T47D (cell line): ENCODE measurements at regions not wholly inside any gene's neighbourhood (a gene's known extent, or its start where the extent isn't known, plus 50 kb on each side); places are given as distances from the start of the nearest gene placed in this dataset.

Source experiments
- DNase-seq, 2 experiments: peaks; one replicate each; pipeline versions ENCODE4 v3.0.0 to v3.0.0-alpha.2; 2011 to 2012; ENCODE audit warnings: low read depth in 1 of 2, low spot score in 1 of 2
- JUND ChIP-seq: IDR thresholded peaks from 2 replicates; pipeline ENCODE4 v1.6.1; 2012; ENCODE audit warnings: low read depth
- in situ Hi-C: cut with HindIII; loops from 2 replicates; pipeline ENCODE4 v1.10.0; 2016; ENCODE audit warnings: low sequenced_read_pairs, low pct_unique_long_range_greater_than_20kb

DNA sequence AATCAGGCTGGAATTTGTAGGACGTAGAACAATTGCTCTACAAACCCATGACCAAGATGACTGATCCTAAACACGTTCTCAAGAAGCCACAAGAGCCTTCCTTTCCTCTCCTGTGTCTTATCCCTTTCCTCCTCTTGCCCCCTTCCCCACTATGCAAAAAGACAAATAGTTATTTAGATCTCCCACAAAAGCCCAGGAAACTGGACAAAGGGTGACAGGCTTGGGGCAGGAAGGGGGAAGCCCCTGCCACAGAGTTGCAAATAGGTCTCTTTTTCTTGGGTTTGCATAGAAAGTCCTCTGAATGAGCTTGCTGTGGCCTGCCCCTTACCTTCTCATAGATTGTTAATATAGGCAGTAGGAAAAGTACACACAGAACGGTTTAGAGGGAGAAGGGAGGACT, 377.1 kb upstream of the BTBD3 start:
- DNase-seq, result no peak
- no peak for TF ChIP-seq JUND
- in situ Hi-C loops, result no loop called here

DNA sequence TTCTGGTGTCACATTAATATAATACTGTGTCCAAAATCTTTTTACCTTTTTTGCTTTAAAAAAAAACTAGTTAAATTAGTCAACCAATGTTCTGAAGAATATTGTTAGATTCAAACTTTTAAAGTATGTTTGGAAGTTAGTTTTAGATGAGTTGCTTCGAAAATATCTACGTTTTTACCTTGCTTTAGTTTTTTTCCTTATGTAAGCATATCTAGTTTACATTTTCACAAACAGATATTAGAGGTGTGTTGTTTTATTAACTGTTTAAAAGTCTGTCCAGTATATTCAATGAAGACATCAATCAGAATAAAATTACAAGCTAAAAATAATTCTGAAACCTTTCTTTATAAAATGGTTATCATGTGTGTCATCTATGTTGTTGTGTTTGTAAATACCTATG, 375.0 kb upstream of the BTBD3 start:
- in situ Hi-C loops, result no loop called here
- no peak for DNase-seq
- no peak for TF ChIP-seq JUND

DNA sequence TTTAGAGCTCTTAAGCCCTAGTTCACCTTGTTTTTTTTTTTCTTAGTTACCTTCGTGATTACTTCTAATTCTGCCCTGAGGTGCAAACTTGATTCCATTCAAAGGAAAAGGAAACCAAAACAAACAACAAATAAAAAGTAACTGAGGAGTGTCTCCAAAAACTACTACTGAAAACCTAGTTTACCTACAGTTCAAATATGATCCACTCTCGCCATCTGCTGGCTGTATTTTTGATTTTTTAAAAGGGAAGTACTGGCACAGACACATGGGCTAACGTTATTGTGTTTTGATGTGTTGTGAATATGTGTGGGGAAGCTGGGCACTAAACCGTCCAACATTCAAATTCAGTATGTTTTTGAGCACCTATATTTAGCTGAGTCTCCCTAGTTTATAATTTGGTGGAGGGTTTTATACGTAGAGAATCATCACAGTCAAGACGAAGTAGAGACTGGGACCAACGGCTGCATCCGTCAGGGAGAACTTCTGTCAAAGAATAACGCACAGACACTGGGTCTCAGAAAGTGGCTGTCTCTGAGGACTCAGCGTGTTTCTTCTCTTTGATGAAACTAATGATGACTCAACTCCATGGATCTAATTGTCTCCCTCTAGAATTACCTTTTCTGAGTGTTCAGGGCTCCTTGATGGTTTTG, 373.5 kb upstream of the BTBD3 start:
- DNase-seq, result peak; percentile 10 to 78
- in situ Hi-C loops, result no loop called here

DNA sequence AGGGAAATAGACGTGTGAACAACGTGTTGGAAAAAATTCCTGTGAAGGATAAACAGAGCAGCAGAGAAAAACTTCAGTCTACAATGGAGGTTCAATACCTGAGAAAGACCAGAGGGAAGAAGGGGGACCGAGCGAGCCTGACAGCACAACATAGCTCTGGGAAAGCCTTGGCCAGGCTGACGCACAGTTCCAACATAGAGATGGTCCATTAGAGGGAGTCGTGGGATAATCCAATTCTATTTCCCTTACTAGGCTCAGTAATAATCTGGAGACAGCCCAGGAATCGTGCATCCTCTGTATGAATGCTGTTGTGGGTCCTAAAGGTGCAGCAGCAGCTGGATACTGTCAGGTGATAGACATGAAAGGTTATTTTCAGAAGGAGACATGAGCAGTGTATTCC, 370.8 kb upstream of the BTBD3 start:
- no peak for TF ChIP-seq JUND
- DNase-seq, result no peak
- in situ Hi-C loops, result no loop called here

More for the DNA sequence above, 373.5 kb upstream of the BTBD3 start:
- TF ChIP-seq JUND, result no peak

DNA sequence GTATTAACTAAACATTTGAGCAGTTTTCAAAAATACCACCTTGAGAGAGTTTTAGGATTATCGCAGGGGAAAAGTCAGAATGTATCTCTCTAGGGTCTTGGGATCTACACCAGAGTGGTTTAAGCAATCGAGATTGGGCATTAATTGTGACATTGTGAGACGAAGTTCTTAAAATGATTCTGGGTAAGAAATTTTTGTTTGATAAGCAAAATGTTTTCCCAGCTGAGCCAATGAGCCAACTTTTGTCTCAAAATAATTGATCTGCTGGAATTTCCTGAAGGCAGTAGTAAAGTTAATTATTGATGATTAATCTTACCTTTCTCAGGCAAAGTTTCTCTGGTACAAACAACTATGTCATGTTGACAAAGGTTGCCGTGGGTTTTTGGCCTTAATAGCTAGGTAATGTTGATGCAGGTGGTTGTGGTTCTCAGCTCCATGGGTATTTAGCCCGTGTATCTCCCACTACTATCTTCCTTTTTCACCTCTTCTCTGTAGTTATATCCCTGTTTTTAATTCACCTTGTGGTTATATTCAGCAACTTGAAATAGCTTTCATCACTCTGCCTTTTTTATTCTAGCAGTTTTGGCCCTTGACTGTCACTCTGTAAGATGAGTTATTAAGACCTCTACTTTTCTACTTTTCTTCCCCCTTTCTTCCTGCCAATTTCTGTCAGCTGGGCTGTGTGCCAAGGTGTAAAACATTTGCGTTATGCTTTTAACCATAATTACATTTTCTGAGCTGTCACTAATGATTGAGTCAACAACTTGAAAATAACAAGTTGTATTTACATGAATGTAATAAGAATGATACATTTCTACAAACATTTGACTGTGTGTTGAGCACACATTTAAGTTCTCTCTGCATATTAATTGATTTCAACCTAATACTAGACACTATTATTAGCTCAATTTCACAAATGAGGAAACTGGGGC, 368.3 kb upstream of the BTBD3 start:
- in situ Hi-C loops, result no loop called here
- no peak for TF ChIP-seq JUND

DNA sequence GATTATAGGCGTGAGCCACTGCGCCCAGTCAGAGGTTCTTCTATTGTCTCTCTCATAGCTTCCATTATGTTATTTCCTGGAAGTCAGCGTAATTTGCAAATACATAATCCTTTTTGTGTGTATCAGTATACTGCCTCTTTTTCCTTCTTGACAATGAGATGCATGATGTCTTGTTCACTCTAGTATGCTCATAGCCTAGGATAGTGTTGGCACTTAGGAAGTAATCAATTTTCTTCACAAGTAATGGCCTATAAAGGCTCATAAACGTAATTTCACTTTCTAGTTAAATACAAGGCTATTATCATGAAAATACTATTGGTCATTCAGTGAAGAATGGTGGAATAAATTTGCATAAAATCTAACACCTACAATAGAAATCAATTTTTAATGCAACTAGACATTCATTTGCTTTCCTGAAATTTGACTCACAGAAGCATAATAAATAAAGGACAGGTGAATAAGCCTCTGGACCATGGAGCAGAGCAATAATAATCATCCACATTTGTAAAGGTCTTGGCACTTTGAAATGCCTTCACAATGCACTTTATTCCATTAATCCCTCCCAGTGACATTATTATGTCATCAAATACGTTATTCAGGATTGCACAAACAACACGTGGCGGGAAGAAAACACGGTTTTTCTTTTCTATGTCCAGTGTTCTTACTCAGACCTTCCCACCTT, 366.9 kb upstream of the BTBD3 start:
- no peak for DNase-seq
- in situ Hi-C loops, result no loop called here
- TF ChIP-seq JUND, result no peak

More for the DNA sequence above, 368.3 kb upstream of the BTBD3 start:
- no peak for DNase-seq

DNA sequence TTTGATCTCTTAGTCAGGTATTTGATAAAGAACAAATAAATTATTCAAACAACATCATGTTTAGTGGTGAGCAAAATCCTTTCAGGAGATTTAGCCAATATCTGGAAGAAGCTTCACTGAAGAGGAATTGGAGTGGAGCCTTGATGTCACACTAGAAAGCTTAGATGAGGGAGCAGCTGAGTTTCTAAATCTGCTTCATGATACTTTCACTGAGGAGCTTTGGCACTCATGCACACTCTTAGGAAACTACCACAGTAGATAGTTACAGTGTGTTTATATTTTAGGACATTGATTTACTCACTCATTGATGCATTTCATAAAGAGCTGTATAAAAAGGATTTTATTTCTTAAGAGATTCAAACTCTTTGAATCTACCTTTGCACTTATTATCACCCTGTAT, 366.2 kb upstream of the BTBD3 start:
- in situ Hi-C loops, result no loop called here
- DNase-seq, result no peak
- TF ChIP-seq JUND, result no peak

DNA sequence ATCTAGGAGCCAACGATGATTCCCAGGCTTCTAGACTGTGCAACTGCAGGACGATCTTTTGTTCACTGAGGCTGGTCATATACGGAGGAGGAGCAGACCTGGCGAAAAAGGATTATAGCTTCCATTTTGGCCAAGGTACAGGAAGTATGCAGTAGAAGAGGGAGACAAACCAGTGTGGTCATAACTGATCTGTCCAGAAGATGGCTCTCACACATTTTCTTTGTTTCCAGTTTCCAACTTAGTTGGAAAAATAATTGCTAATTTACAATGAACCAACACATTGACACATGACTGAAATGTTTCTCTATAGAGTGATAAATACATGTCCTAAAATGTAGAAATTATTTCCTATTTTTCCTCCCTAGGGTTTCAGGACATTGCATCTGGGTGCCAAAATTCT, 364.1 kb upstream of the BTBD3 start:
- DNase-seq, result peak; percentile 9 to 45
- in situ Hi-C loops, result no loop called here
- no peak for TF ChIP-seq JUND

DNA sequence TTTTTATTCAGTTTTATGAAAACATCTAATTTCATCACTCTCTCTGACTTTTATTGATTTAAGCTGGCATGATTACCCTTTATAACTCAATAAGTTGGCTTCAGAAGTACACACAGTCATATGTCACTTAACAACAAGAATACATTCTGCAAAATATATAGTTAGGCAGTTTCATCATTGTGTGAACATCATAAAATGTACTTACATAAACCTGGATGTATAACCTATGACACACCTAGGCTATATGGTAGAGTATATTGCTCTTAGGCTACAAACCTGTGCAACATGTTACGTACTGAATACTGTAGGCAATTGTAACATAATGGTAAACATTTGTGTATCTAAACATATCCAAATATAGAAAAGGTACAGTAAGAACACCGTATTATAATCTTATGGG, 362.2 kb upstream of the BTBD3 start:
- in situ Hi-C loops, result no loop called here
- DNase-seq, result no peak
- TF ChIP-seq JUND, result no peak

DNA sequence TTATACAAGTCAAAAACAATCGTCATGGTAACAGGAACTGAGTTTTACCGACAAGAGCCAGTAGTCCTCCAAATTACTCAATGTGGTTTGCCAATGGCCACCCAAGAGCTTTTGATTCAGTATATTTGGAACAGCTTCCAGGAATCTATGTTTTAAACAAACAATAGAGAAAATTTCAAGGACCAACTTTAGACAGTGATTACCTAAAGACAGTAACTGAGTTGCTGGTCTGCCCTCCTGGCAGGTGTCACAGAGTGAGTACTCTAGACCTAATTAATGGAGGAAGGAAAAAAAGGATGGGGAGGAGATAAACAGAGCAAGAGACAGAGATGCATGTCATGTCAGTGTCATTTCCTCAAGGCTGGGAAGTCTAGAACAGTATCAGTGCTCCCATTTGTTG, 361.3 kb upstream of the BTBD3 start:
- in situ Hi-C loops, result no loop called here
- DNase-seq, result no peak

DNA sequence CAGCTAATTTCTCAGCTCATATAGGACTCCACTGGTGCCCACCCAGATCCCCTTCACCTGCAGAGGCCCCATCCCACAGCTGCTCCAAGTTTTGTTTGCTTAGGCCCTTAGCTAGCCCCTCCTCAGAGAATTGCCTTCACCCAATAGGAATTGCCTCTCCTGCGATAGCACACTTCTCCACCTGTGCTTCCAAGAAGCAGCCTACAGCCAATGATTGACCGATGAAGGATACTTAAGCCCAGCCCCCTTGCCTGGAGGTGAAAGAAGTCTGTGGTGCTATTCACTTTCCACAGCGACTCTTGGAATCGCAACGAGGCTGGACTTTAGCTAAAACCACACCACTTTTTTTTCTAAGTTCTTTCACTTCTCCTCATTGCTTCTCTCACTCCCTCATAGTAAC, 353.2 kb upstream of the BTBD3 start:
- in situ Hi-C loops, result no loop called here
- TF ChIP-seq JUND, result no peak
- DNase-seq, result no peak

More for the DNA sequence above, 361.3 kb upstream of the BTBD3 start:
- no peak for TF ChIP-seq JUND

DNA sequence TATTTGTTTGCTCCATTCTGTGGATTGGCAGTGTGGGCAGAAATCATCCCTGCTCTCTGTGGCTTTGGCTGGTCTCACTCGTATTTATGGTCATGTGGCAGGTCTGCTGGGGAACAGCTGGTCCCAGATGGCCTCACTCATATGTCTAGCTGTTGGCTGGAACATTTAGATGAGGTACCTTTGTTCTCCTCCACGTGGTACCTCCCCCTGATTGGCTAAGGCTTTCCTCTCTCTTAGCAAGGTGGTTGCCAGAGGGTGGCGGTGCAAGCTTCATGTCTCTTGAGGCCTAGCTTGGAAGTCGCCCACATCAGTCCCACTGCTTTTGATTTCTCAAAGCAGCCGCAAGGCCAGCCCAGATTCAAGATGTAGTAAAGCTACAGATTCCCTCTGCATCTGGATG, 348.5 kb upstream of the BTBD3 start:
- in situ Hi-C loops, result no loop called here
- no peak for DNase-seq
- TF ChIP-seq JUND, result no peak

DNA sequence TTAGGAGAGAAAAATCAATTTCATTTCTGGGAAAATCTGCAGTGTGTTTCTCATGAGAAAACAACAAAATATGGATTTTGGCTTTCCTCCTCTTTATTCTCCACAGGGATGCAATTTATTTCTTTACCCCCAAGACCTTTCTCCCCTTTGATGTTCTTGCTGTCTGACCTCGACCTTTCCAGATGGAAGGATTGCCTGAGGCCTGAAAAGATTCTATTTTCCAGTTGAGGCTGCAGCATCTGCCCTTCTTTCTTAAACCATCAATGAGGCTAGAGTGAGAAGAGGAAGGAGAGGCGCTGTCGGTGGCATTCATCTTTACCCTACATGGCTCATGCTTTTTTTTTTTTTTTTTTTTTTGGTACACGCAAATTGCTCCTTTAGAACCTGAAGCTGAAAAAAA, 344.2 kb upstream of the BTBD3 start:
- in situ Hi-C loops, result no loop called here
- TF ChIP-seq JUND, result no peak
- no peak for DNase-seq
